ENCODE measurements at regions not wholly inside any gene's neighbourhood (a gene's known extent, or its start where the extent isn't known, plus 50 kb on each side); places are given as distances from the start of the nearest gene placed in this dataset.

GRCh38 chr13:76148926-76149325 is 512.8 kb downstream of the LMO7 start:
- TF ChIP-seq CTCF (IDR thresholded peaks at IDR 0.05; ENCODE audit: insufficient read depth, low read depth, low read length) (no peak), EZH2 (IDR thresholded peaks at IDR 0.05; ENCODE audit: insufficient read depth, low read length) (no peak)
